IPS DF 6.9 (cell line): ENCODE measurements at regions not wholly inside any gene's neighbourhood (a gene's known extent, or its start where the extent isn't known, plus 50 kb on each side); places are given as distances from the start of the nearest gene placed in this dataset.

Experiments
- DNase-seq: peaks from one replicate; pipeline ENCODE4 v3.0.0-alpha.2; 2013; ENCODE audit warnings: low read depth, low spot score
- H3K27ac ChIP-seq: one replicate; pipeline ENCODE4 v1.5.1; 2013; ENCODE audit warnings: low read length, control low read depth
- H3K27me3 ChIP-seq: 2 replicates; pipeline ENCODE4 v1.6.1; 2013; ENCODE audit warnings: mild to moderate bottlenecking, low read length; ENCODE audit not compliant: control insufficient read depth, insufficient read depth
- H3K36me3 ChIP-seq: 2 replicates; pipeline ENCODE4 v1.6.1; 2013; ENCODE audit warnings: low read length; ENCODE audit not compliant: control insufficient read depth, insufficient read depth
- H3K4me1 ChIP-seq: 2 replicates; pipeline ENCODE4 v1.6.1; 2013; ENCODE audit warnings: low read length; ENCODE audit not compliant: control insufficient read depth, insufficient read depth
- H3K4me3 ChIP-seq: 2 replicates; pipeline ENCODE4 v1.5.1; 2013; ENCODE audit warnings: mild to moderate bottlenecking, low read length
- H3K9me3 ChIP-seq: 2 replicates; pipeline ENCODE4 v1.6.1; 2013; ENCODE audit warnings: low read length, inconsistent platforms; ENCODE audit not compliant: control insufficient read depth, insufficient read depth
- WGBS: extraction: QIAGEN DNeasy Blood & Tissue Kit; methylation state at CpG from one replicate; pipeline ENCODE4 v1.1.7; 2013; ENCODE audit warnings: mixed read lengths, missing lambda C conversion rate; ENCODE audit not compliant: insufficient read length, insufficient coverage; 5-methylcytosine and 5-hydroxymethylcytosine counted together

- Histone ChIP-seq H3K4me3 (no peak overlapping the region), H3K36me3 (no peaks in the 10 kb centered on the region), H3K27me3 (no peaks in the 10 kb centered on the region), H3K27ac (no peak overlapping the region), H3K9me3 (no peaks in the 10 kb centered on the region), H3K4me1 (no peaks in the 10 kb centered on the region)
- WGBS: no CpG with 5 or more reads among the region's 1 CpG
- no peak for DNase-seq
These were observed 1183.7 kb upstream of the PRMT6 start for GRCh38 chr1:105872817-105873216.

- DNase-seq: no peak
- H3K27me3 ChIP-seq: no peaks in the 10 kb centered on the region
- H3K4me3 ChIP-seq: no peak overlapping the region
- no peaks in the 10 kb centered on the region for H3K36me3 ChIP-seq
- H3K27ac ChIP-seq: no peak overlapping the region
- H3K4me1 ChIP-seq: no peaks in the 10 kb centered on the region
- no peaks in the 10 kb centered on the region for H3K9me3 ChIP-seq
These were observed 1181.9 kb upstream of the PRMT6 start for GRCh38 chr1:105874621-105875020.

GRCh38 chr1:105886309-105886708, 1170.2 kb upstream of the PRMT6 start:
- no peaks in the 10 kb centered on the region for H3K4me1 ChIP-seq
- no peak for DNase-seq

GRCh38 chr1:105891308-105891707, 1165.2 kb upstream of the PRMT6 start:
- DNase-seq: no peak
- Histone ChIP-seq H3K9me3 (no peaks in the 10 kb centered on the region), H3K36me3 (no peaks in the 10 kb centered on the region), H3K27me3 (no peaks in the 10 kb centered on the region), H3K4me3 (no peak overlapping the region), H3K4me1 (no peaks in the 10 kb centered on the region), H3K27ac (no peak overlapping the region)
- WGBS: no CpG with 5 or more reads among the region's 13 CpGs

More at GRCh38 chr1:105886309-105886708, 1170.2 kb upstream of the PRMT6 start:
- Histone ChIP-seq H3K27me3 (no peaks in the 10 kb centered on the region), H3K9me3 (no peaks in the 10 kb centered on the region), H3K36me3 (no peaks in the 10 kb centered on the region), H3K27ac (no peak overlapping the region), H3K4me3 (no peak overlapping the region)

GRCh38 chr1:105894006-105894405, 1162.5 kb upstream of the PRMT6 start:
- WGBS: no CpG with 5 or more reads among the region's 1 CpG
- Histone ChIP-seq H3K27me3 (no peaks in the 10 kb centered on the region), H3K27ac (no peak overlapping the region), H3K36me3 (no peaks in the 10 kb centered on the region), H3K4me3 (no peak overlapping the region), H3K9me3 (no peaks in the 10 kb centered on the region), H3K4me1 (no peaks in the 10 kb centered on the region)
- no peak for DNase-seq

- Histone ChIP-seq H3K27ac (no peak overlapping the region), H3K36me3 (no peaks in the 10 kb centered on the region), H3K27me3 (no peaks in the 10 kb centered on the region), H3K4me3 (no peak overlapping the region), H3K4me1 (no peaks in the 10 kb centered on the region), H3K9me3 (no peaks in the 10 kb centered on the region)
- peak; percentile 4 for DNase-seq
- WGBS: no CpG with 5 or more reads among the region's 2 CpGs
These were observed 1146.7 kb upstream of the PRMT6 start for GRCh38 chr1:105909811-105910210.

GRCh38 chr1:105914403-105914802, 1142.1 kb upstream of the PRMT6 start:
- Histone ChIP-seq H3K4me1 (no peaks in the 10 kb centered on the region), H3K27ac (no peak overlapping the region), H3K9me3 (no peaks in the 10 kb centered on the region), H3K27me3 (no peaks in the 10 kb centered on the region), H3K4me3 (no peak overlapping the region), H3K36me3 (no peaks in the 10 kb centered on the region)
- DNase-seq: no peak
- no CpG with 5 or more reads among the region's 5 CpGs for WGBS

GRCh38 chr1:105934806-105935205, 1121.7 kb upstream of the PRMT6 start:
- WGBS: no CpG with 5 or more reads among the region's 1 CpG
- no peak overlapping the region for H3K4me3 ChIP-seq
- DNase-seq: no peak
- H3K9me3 ChIP-seq: no peaks in the 10 kb centered on the region; the same call in 1 of the 2 replicates
- H3K27me3 ChIP-seq: no peaks in the 10 kb centered on the region
- no peaks in the 10 kb centered on the region for H3K4me1 ChIP-seq
- no peak overlapping the region for H3K27ac ChIP-seq
- no peaks in the 10 kb centered on the region for H3K36me3 ChIP-seq

- Histone ChIP-seq H3K27me3 (no peaks in the 10 kb centered on the region), H3K4me3 (no peak overlapping the region), H3K36me3 (no peaks in the 10 kb centered on the region), H3K27ac (no peak overlapping the region), H3K4me1 (no peaks in the 10 kb centered on the region), H3K9me3 (no peaks in the 10 kb centered on the region)
- WGBS: no CpG with 5 or more reads among the region's 4 CpGs
- DNase-seq: no peak
These were observed 1091.6 kb upstream of the PRMT6 start for GRCh38 chr1:105964879-105965278.

GRCh38 chr1:105997516-105997915, 1059.0 kb upstream of the PRMT6 start:
- H3K4me3 ChIP-seq: no peak overlapping the region
- DNase-seq: no peak
- WGBS: no CpG with 5 or more reads among the region's 6 CpGs
- H3K36me3 ChIP-seq: no peaks in the 10 kb centered on the region
- no peaks in the 10 kb centered on the region for H3K27me3 ChIP-seq
- no peaks in the 10 kb centered on the region for H3K9me3 ChIP-seq
- no peak overlapping the region for H3K27ac ChIP-seq
- H3K4me1 ChIP-seq: no peaks in the 10 kb centered on the region

- no peak for DNase-seq
- H3K27me3 ChIP-seq: no peaks in the 10 kb centered on the region
- H3K4me3 ChIP-seq: no peak overlapping the region
- no peaks in the 10 kb centered on the region for H3K36me3 ChIP-seq
- WGBS: no CpG with 5 or more reads among the region's 2 CpGs
- H3K27ac ChIP-seq: no peak overlapping the region
- no peaks in the 10 kb centered on the region for H3K4me1 ChIP-seq
- no peaks in the 10 kb centered on the region for H3K9me3 ChIP-seq
These were observed 1034.1 kb upstream of the PRMT6 start for GRCh38 chr1:106022312-106022902.
